OCI-LY3 (cell line): ENCODE measurements at regions not wholly inside any gene's neighbourhood (a gene's known extent, or its start where the extent isn't known, plus 50 kb on each side); places are given as distances from the start of the nearest gene placed in this dataset.

ENCODE experiments used
- EZH2phosphoT487 ChIP-seq: fragments of 200-600 bp; shearing (Covaris generic); IDR thresholded peaks from 2 replicates; pipeline ENCODE4 v1.6.1; 2018; ENCODE audit warnings: antibody characterized with exemption, mixed run types, low read depth
- TF ChIP-seq, protein P1 (sequence below): fragments of 200-600, 300-600 bp; sonication (generic); IDR thresholded peaks from 2 replicates; pipeline ENCODE4 v1.5.1; 2014; ENCODE audit warnings: antibody characterized with exemption, low read length, low read depth

DNA sequence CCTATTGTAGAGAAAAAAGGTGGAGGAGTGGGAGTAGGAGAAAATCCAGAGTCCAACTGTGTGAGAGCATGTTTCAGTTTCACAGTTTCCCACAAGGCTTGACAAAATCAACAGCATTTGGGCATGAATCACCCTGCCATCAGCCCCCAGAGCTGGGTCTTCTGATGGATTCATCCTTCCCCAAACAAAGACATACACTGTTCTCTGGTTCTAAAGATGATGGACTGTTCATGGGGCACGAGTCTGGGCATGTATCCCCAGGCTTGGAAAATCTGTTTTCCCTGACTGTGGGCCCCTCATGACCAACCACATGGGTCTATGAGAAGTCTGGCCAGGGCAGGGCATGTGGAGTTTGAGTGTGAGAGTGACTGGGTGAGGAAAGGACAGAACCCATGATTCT, 210.4 kb upstream of the IRX5 start:
- TF ChIP-seq, protein P1, sequence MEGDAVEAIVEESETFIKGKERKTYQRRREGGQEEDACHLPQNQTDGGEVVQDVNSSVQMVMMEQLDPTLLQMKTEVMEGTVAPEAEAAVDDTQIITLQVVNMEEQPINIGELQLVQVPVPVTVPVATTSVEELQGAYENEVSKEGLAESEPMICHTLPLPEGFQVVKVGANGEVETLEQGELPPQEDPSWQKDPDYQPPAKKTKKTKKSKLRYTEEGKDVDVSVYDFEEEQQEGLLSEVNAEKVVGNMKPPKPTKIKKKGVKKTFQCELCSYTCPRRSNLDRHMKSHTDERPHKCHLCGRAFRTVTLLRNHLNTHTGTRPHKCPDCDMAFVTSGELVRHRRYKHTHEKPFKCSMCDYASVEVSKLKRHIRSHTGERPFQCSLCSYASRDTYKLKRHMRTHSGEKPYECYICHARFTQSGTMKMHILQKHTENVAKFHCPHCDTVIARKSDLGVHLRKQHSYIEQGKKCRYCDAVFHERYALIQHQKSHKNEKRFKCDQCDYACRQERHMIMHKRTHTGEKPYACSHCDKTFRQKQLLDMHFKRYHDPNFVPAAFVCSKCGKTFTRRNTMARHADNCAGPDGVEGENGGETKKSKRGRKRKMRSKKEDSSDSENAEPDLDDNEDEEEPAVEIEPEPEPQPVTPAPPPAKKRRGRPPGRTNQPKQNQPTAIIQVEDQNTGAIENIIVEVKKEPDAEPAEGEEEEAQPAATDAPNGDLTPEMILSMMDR = no peak
- TF ChIP-seq EZH2phosphoT487 = no peak
